ENCODE measurements at regions not wholly inside any gene's neighbourhood (a gene's known extent, or its start where the extent isn't known, plus 50 kb on each side); places are given as distances from the start of the nearest gene placed in this dataset.

GRCh38 chr14:83282706-83283105 is 1749.1 kb upstream of the SEL1L start:
- no peak for TF ChIP-seq CTCF (IDR thresholded peaks at IDR 0.05; ENCODE audit: borderline replicate concordance, control extremely low read depth, extremely low read depth, insufficient read depth, missing control alignments)
- DNase-seq (ENCODE audit: low spot score), result no peak
- in situ Hi-C loops (cut with MboI; ENCODE audit: low sequenced_read_pairs, unreplicated experiment), result no loop called here

- no peak for DNase-seq (ENCODE audit: low spot score)
- in situ Hi-C loops (cut with MboI; ENCODE audit: low sequenced_read_pairs, unreplicated experiment), result no loop called here
- TF ChIP-seq CTCF (IDR thresholded peaks at IDR 0.05; ENCODE audit: borderline replicate concordance, control extremely low read depth, extremely low read depth, insufficient read depth, missing control alignments), result no peak
These were observed 1753.6 kb upstream of the SEL1L start for GRCh38 chr14:83287300-83287699.

GRCh38 chr14:83289390-83289789 is 1755.7 kb upstream of the SEL1L start:
- in situ Hi-C loops (cut with MboI; ENCODE audit: low sequenced_read_pairs, unreplicated experiment), result no loop called here
- TF ChIP-seq CTCF (IDR thresholded peaks at IDR 0.05; ENCODE audit: borderline replicate concordance, control extremely low read depth, extremely low read depth, insufficient read depth, missing control alignments), result no peak
- DNase-seq (ENCODE audit: low spot score), result no peak

- in situ Hi-C loops (cut with MboI; ENCODE audit: low sequenced_read_pairs, unreplicated experiment), result no loop called here
- DNase-seq (ENCODE audit: low spot score), result no peak
- TF ChIP-seq CTCF (IDR thresholded peaks at IDR 0.05; ENCODE audit: borderline replicate concordance, control extremely low read depth, extremely low read depth, insufficient read depth, missing control alignments), result no peak
These were observed 1756.2 kb upstream of the SEL1L start for GRCh38 chr14:83289896-83290295.

- DNase-seq (ENCODE audit: low spot score), result no peak
These were observed 1756.8 kb upstream of the SEL1L start for GRCh38 chr14:83290447-83290846.

GRCh38 chr14:83291714-83292113 is 1758.1 kb upstream of the SEL1L start:
- in situ Hi-C loops (cut with MboI; ENCODE audit: low sequenced_read_pairs, unreplicated experiment), result no loop called here
- DNase-seq (ENCODE audit: low spot score), result no peak

More at GRCh38 chr14:83290447-83290846, 1756.8 kb upstream of the SEL1L start:
- in situ Hi-C loops (cut with MboI; ENCODE audit: low sequenced_read_pairs, unreplicated experiment), result no loop called here
- TF ChIP-seq CTCF (IDR thresholded peaks at IDR 0.05; ENCODE audit: borderline replicate concordance, control extremely low read depth, extremely low read depth, insufficient read depth, missing control alignments), result no peak

More at GRCh38 chr14:83291714-83292113, 1758.1 kb upstream of the SEL1L start:
- TF ChIP-seq CTCF (IDR thresholded peaks at IDR 0.05; ENCODE audit: borderline replicate concordance, control extremely low read depth, extremely low read depth, insufficient read depth, missing control alignments), result no peak

Data from GM13976 (cell line).